ENCODE measurements at regions not wholly inside any gene's neighbourhood (a gene's known extent, or its start where the extent isn't known, plus 50 kb on each side); places are given as distances from the start of the nearest gene placed in this dataset.
"Not testable (repeated sequence)": the region's sequence is repeated elsewhere in the genome, so short reads cannot be mapped to it uniquely, and the experiment has no call there.

GRCh38 chr7:65549589-65550443, 176.2 kb downstream of the ZNF92 start:
- not testable (repeated sequence) for TF ChIP-seq CTCF (IDR thresholded peaks at IDR 0.05; ENCODE audit: low read depth, low read length); EZH2phosphoT487 (IDR thresholded peaks at IDR 0.05; ENCODE audit: low read depth)

All from OCI-LY3 (cell line).